Hippocampal formation (tissue), 2 donors: ENCODE measurements at regions not wholly inside any gene's neighbourhood (a gene's known extent, or its start where the extent isn't known, plus 50 kb on each side); places are given as distances from the start of the nearest gene placed in this dataset.

Experiments used
- DNase-seq, 2 donors: peaks; one replicate each; lab custom pipeline; 2025; lab: John Stamatoyannopoulos, UW

GRCh38 chr4:126037231-126037630 lies 722.5 kb downstream of the FAT4 start:
- no peak for DNase-seq

- no peak for DNase-seq
These were observed 723.9 kb downstream of the FAT4 start for GRCh38 chr4:126038502-126039144.

GRCh38 chr4:126046081-126046614 lies 731.4 kb downstream of the FAT4 start:
- no peak for DNase-seq

- no peak for DNase-seq
These were observed 732.4 kb downstream of the FAT4 start for GRCh38 chr4:126047114-126047513.

GRCh38 chr4:126051689-126052424 lies 737.1 kb downstream of the FAT4 start:
- peak; percentile 15 to 86 for DNase-seq

GRCh38 chr4:126056116-126056650 lies 741.4 kb downstream of the FAT4 start:
- no peak for DNase-seq

- no peak for DNase-seq
These were observed 742.6 kb downstream of the FAT4 start for GRCh38 chr4:126057371-126057770.

GRCh38 chr4:126058596-126058995 lies 743.8 kb downstream of the FAT4 start:
- no peak for DNase-seq

- no peak for DNase-seq
These were observed 746.9 kb downstream of the FAT4 start for GRCh38 chr4:126061655-126062054.

GRCh38 chr4:126065016-126065415 lies 750.3 kb downstream of the FAT4 start:
- DNase-seq, result no peak

- DNase-seq, result peak; percentile 19 to 79
These were observed 756.9 kb downstream of the FAT4 start for GRCh38 chr4:126071346-126072333.

GRCh38 chr4:126081336-126081735 lies 766.6 kb downstream of the FAT4 start:
- DNase-seq, result no peak

- no peak for DNase-seq
These were observed 771.3 kb downstream of the FAT4 start for GRCh38 chr4:126086041-126086440.

GRCh38 chr4:126087101-126087500 lies 772.3 kb downstream of the FAT4 start:
- DNase-seq, result no peak

- no peak for DNase-seq
These were observed 782.5 kb downstream of the FAT4 start for GRCh38 chr4:126097155-126097799.

GRCh38 chr4:126106658-126107057 lies 791.9 kb downstream of the FAT4 start:
- DNase-seq, result no peak

GRCh38 chr4:126109836-126110235 lies 795.1 kb downstream of the FAT4 start:
- DNase-seq, result no peak

GRCh38 chr4:126113058-126113457 lies 798.3 kb downstream of the FAT4 start:
- no peak for DNase-seq

GRCh38 chr4:126123611-126124325 lies 809.0 kb downstream of the FAT4 start:
- DNase-seq, result no peak

- DNase-seq, result no peak
These were observed 810.1 kb downstream of the FAT4 start for GRCh38 chr4:126124818-126125217.

- DNase-seq, result no peak
These were observed 815.5 kb downstream of the FAT4 start for GRCh38 chr4:126130215-126130614.
